ENCODE measurements at regions not wholly inside any gene's neighbourhood (a gene's known extent, or its start where the extent isn't known, plus 50 kb on each side); places are given as distances from the start of the nearest gene placed in this dataset.

DNA sequence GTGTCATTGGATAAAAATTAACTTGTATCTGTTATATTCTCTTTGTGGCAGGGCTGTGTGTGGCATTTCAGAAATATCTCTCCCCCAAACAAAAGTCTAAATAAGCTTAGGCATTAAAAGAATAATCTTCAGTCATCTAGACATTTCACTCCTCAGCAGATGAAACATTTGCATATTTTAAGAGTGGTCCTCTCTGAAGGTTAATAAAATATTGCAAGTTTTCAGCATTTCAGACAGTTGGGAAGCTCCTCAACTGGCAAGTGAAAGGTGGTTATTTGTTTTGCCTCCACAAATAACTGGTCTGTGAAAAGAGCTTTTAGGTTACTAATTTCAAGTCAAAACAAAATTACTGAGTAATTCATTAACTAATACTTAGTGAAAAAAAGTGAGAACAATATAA is 462.6 kb downstream of the EPHA4 start:
- Mint-ChIP-seq H3K9me3 (no peaks in the 10 kb centered on the region), H3K4me1 (ENCODE audit: low read depth) (no peaks in the 10 kb centered on the region), H3K27ac (no peak overlapping the region), H3K27me3 (peaks cover 19% of the 10 kb centered on the region), H3K4me3 (no peak overlapping the region), H3K36me3 (ENCODE audit: low read depth) (no peaks in the 10 kb centered on the region)
- no peak for DNase-seq

DNA sequence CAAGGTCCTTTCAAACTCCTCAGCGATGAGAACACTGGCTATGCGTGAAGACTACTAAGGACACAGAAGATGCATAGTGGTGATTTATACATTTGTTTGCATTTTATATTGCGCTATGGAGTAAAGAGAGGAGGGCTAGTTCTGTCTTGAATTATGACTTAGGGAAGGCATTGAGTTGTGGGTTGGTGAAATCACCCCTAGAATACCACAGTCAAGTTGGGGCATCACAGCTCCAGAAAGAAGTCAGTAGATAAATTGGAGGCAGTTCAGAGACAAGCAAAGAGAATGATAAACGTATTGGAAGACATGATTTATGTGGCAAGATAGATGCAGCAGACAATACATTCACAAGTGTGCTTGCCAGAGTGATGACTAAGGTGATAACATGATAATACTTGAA is 460.4 kb downstream of the EPHA4 start:
- no peaks in the 10 kb centered on the region for H3K4me1 Mint-ChIP-seq (ENCODE audit: low read depth)
- H3K9me3 Mint-ChIP-seq = no peaks in the 10 kb centered on the region
- no peak overlapping the region for H3K27ac Mint-ChIP-seq
- H3K36me3 Mint-ChIP-seq (ENCODE audit: low read depth) = no peaks in the 10 kb centered on the region
- H3K4me3 Mint-ChIP-seq = no peak overlapping the region
- peaks cover 11% of the 10 kb centered on the region for H3K27me3 Mint-ChIP-seq
- no peak for DNase-seq

GRCh38 chr2:221112744-221113143 is 459.4 kb downstream of the EPHA4 start:
- Mint-ChIP-seq H3K9me3 (no peaks in the 10 kb centered on the region), H3K4me3 (no peak overlapping the region), H3K36me3 (ENCODE audit: low read depth) (no peaks in the 10 kb centered on the region), H3K27ac (no peak overlapping the region), H3K27me3 (peaks cover 8% of the 10 kb centered on the region), H3K4me1 (ENCODE audit: low read depth) (no peaks in the 10 kb centered on the region)
- no peak for DNase-seq

DNA sequence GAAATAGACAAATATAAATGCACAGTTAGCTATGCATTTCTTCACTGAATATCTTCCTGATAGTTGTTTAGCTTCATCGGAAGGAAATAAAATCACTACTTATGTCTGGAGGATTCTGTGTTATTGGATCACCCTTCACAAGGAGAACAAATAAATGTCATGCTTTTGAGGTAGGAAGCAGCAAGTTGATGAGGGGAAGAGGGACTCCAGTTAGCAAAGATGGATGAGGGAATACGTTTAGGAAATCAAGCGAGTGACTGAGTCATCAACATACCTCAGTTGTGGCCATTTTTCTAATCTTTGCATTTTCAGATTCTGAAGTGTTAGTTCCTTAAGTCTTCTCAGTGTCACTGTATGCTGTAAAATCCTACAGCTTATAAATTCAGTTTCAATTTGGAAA is 456.2 kb downstream of the EPHA4 start:
- Mint-ChIP-seq H3K9me3 (no peaks in the 10 kb centered on the region), H3K27me3 (peaks cover 17% of the 10 kb centered on the region), H3K36me3 (ENCODE audit: low read depth) (no peaks in the 10 kb centered on the region), H3K4me3 (no peak overlapping the region), H3K27ac (no peak overlapping the region), H3K4me1 (ENCODE audit: low read depth) (no peaks in the 10 kb centered on the region)
- no peak for DNase-seq

GRCh38 chr2:221120643-221121042 is 451.5 kb downstream of the EPHA4 start:
- Mint-ChIP-seq H3K4me1 (ENCODE audit: low read depth) (no peaks in the 10 kb centered on the region), H3K4me3 (no peak overlapping the region), H3K27ac (no peak overlapping the region), H3K36me3 (ENCODE audit: low read depth) (no peaks in the 10 kb centered on the region), H3K9me3 (no peaks in the 10 kb centered on the region), H3K27me3 (peaks cover 20% of the 10 kb centered on the region)
- no peak for DNase-seq

GRCh38 chr2:221123396-221123795 is 448.7 kb downstream of the EPHA4 start:
- Mint-ChIP-seq H3K27me3 (peaks cover 18% of the 10 kb centered on the region), H3K9me3 (peaks cover 7% of the 10 kb centered on the region)

GRCh38 chr2:221124532-221125240 is 447.4 kb downstream of the EPHA4 start:
- no peak overlapping the region for H3K27ac Mint-ChIP-seq

More at GRCh38 chr2:221123396-221123795, 448.7 kb downstream of the EPHA4 start:
- DNase-seq = no peak
- Mint-ChIP-seq H3K27ac (no peak overlapping the region), H3K4me3 (no peak overlapping the region), H3K36me3 (ENCODE audit: low read depth) (no peaks in the 10 kb centered on the region), H3K4me1 (ENCODE audit: low read depth) (no peaks in the 10 kb centered on the region)

DNA sequence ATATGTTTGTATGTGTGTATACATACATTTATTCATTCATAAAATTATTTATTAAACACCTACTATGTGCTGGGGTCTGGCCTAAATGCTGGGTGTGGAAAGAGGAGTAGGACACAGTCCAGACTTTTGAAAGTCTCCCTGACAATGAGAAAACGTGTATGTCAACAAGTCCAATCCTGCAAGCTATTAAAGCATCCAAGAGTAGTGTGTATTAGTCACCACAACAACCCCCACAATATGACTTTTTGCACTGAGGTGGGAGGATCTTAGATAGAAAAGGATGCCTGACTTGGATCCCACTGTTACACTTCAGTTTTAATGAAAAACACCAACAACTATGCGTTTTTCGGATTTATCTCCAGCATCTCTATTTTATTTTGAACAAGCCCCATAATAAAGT is 446.4 kb downstream of the EPHA4 start:
- DNase-seq = no peak
- peaks cover 8% of the 10 kb centered on the region for H3K27me3 Mint-ChIP-seq
- H3K36me3 Mint-ChIP-seq (ENCODE audit: low read depth) = no peaks in the 10 kb centered on the region
- H3K9me3 Mint-ChIP-seq = peaks cover 7% of the 10 kb centered on the region
- H3K4me1 Mint-ChIP-seq (ENCODE audit: low read depth) = no peaks in the 10 kb centered on the region
- no peak overlapping the region for H3K4me3 Mint-ChIP-seq
- H3K27ac Mint-ChIP-seq = no peak overlapping the region

More at GRCh38 chr2:221124532-221125240, 447.4 kb downstream of the EPHA4 start:
- Mint-ChIP-seq H3K9me3 (peaks cover 7% of the 10 kb centered on the region), H3K36me3 (ENCODE audit: low read depth) (no peaks in the 10 kb centered on the region), H3K4me3 (no peak overlapping the region), H3K4me1 (ENCODE audit: low read depth) (no peaks in the 10 kb centered on the region), H3K27me3 (peaks cover 16% of the 10 kb centered on the region)
- no peak for DNase-seq

GRCh38 chr2:221129657-221130056 is 442.4 kb downstream of the EPHA4 start:
- Mint-ChIP-seq H3K27me3 (peaks cover 4% of the 10 kb centered on the region), H3K36me3 (ENCODE audit: low read depth) (no peaks in the 10 kb centered on the region), H3K4me3 (no peak overlapping the region)

DNA sequence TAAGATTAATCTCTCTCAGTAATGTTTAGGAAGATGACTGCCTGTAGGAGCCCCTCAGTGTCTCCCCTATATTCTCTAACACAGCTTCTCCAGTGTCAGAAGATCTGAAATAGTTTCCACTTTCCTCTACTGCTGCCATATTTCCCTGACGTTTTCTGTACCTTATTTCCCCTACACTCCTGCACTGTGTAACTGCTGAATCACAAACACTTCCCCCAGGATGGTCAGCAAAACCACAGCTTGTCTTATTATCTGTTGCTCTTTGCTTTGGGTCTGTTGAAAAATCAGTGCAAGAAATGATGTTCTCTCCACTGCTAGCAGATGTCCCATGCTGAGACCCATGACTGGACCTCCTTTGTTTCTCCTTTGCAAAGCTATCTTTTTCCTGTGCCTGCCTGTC is 441.7 kb downstream of the EPHA4 start:
- no peaks in the 10 kb centered on the region for H3K4me1 Mint-ChIP-seq (ENCODE audit: low read depth)
- DNase-seq = no peak
- no peak overlapping the region for H3K27ac Mint-ChIP-seq
- H3K9me3 Mint-ChIP-seq = peaks cover 7% of the 10 kb centered on the region
- H3K27me3 Mint-ChIP-seq = peaks cover 4% of the 10 kb centered on the region
- H3K4me3 Mint-ChIP-seq = no peak overlapping the region
- H3K36me3 Mint-ChIP-seq (ENCODE audit: low read depth) = no peaks in the 10 kb centered on the region

More at GRCh38 chr2:221129657-221130056, 442.4 kb downstream of the EPHA4 start:
- Mint-ChIP-seq H3K9me3 (peaks cover 7% of the 10 kb centered on the region), H3K4me1 (ENCODE audit: low read depth) (no peaks in the 10 kb centered on the region), H3K27ac (no peak overlapping the region)
- DNase-seq = no peak

DNA sequence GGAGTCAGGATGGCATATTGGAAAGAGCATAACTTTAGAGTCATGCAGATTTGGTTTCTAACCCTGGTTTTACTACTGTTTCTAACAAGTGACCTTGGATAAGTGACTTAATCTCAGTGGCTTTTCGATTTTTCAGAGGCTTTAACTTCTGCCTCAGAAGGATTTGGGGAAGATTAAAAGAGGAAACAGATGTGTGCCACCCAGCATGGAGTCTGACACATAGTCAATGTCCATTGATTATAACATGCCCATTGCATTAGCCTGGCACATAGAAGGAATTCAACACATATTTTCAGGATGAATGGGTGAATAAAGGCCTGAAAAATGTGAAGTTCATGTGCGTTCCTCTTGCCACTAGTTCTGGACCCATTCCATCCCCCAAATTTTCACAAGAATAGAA is 438.2 kb downstream of the EPHA4 start:
- no peaks in the 10 kb centered on the region for H3K9me3 Mint-ChIP-seq
- H3K27me3 Mint-ChIP-seq = no peaks in the 10 kb centered on the region
- no peak for DNase-seq

DNA sequence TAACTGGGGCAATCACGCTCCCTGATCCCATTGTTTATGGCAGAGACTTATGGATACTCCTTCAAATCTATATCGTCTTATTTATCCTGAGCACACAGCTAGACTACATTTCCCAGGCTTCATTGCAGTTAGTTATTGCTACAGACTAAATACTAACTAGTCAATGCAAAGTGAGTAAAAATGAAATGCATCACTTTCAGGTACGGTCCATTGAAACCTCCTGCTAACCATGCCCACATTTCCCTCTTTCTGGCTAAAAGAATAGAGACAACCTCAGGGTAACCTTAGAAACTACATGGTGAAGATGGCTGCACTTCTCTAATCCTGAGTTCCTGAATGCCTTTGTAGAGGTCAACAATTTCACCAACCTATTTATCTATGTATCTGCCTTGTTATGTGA is 437.4 kb downstream of the EPHA4 start:
- Mint-ChIP-seq H3K27me3 (no peaks in the 10 kb centered on the region), H3K4me3 (no peak overlapping the region), H3K4me1 (ENCODE audit: low read depth) (no peaks in the 10 kb centered on the region), H3K9me3 (no peaks in the 10 kb centered on the region), H3K36me3 (ENCODE audit: low read depth) (no peaks in the 10 kb centered on the region), H3K27ac (no peak overlapping the region)
- no peak for DNase-seq

More for the DNA sequence above, 438.2 kb downstream of the EPHA4 start:
- H3K36me3 Mint-ChIP-seq (ENCODE audit: low read depth) = no peaks in the 10 kb centered on the region
- H3K4me3 Mint-ChIP-seq = no peak overlapping the region
- H3K4me1 Mint-ChIP-seq (ENCODE audit: low read depth) = no peaks in the 10 kb centered on the region
- no peak overlapping the region for H3K27ac Mint-ChIP-seq

GRCh38 chr2:221135699-221136098 is 436.4 kb downstream of the EPHA4 start:
- Mint-ChIP-seq H3K27me3 (no peaks in the 10 kb centered on the region), H3K27ac (no peak overlapping the region), H3K4me3 (no peak overlapping the region), H3K9me3 (no peaks in the 10 kb centered on the region), H3K36me3 (ENCODE audit: low read depth) (no peaks in the 10 kb centered on the region), H3K4me1 (ENCODE audit: low read depth) (no peaks in the 10 kb centered on the region)
- DNase-seq = no peak

GRCh38 chr2:221137385-221137784 is 434.7 kb downstream of the EPHA4 start:
- no peak overlapping the region for H3K27ac Mint-ChIP-seq
- H3K27me3 Mint-ChIP-seq = no peaks in the 10 kb centered on the region
- H3K4me1 Mint-ChIP-seq (ENCODE audit: low read depth) = no peaks in the 10 kb centered on the region
- H3K9me3 Mint-ChIP-seq = no peaks in the 10 kb centered on the region
- no peaks in the 10 kb centered on the region for H3K36me3 Mint-ChIP-seq (ENCODE audit: low read depth)
- no peak overlapping the region for H3K4me3 Mint-ChIP-seq
- DNase-seq = no peak

- Mint-ChIP-seq H3K4me1 (ENCODE audit: low read depth) (no peaks in the 10 kb centered on the region), H3K36me3 (ENCODE audit: low read depth) (no peaks in the 10 kb centered on the region), H3K27me3 (no peaks in the 10 kb centered on the region), H3K27ac (no peak overlapping the region), H3K9me3 (no peaks in the 10 kb centered on the region), H3K4me3 (no peak overlapping the region)
- DNase-seq = no peak
Observed at GRCh38 chr2:221142341-221142740, 429.8 kb downstream of the EPHA4 start.

- Mint-ChIP-seq H3K27me3 (no peaks in the 10 kb centered on the region), H3K9me3 (no peaks in the 10 kb centered on the region), H3K4me3 (no peak overlapping the region), H3K4me1 (ENCODE audit: low read depth) (no peaks in the 10 kb centered on the region), H3K27ac (no peak overlapping the region), H3K36me3 (ENCODE audit: low read depth) (no peaks in the 10 kb centered on the region)
- no peak for DNase-seq
Observed at GRCh38 chr2:221143231-221143630, 428.9 kb downstream of the EPHA4 start.

Measured in activated T-cell treated with anti-CD3 and anti-CD28 coated beads, Interleukin-2, amount 50 U/mL, for 24 hours (primary cell).